ENCODE measurements at regions not wholly inside any gene's neighbourhood (a gene's known extent, or its start where the extent isn't known, plus 50 kb on each side); places are given as distances from the start of the nearest gene placed in this dataset.

DNA sequence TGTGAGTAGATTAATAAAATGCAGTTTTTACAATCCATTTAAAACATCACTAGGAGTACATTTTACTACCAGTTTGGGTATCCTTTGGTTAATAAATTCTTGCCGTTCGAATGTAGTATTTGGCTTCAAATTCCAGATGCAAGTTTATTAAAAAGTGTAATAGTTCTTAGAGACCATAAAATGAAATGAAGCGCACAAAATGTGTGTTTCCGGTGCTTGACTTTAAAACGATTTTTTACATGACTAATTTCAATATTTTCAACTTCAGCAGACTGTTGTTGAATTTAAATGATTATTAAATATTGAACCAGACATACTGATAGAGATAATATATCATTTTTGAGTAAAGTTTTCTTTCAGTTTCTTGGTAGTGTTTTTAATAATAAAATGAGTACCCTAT is 138.4 kb upstream of the NAALADL2 start:
- no peaks in the 10 kb centered on the region for H3K36me3 Mint-ChIP-seq
- no peak overlapping the region for H3K27ac Mint-ChIP-seq
- no peak overlapping the region for H3K4me3 Mint-ChIP-seq
- H3K9me3 Mint-ChIP-seq: no peaks in the 10 kb centered on the region
- TF ChIP-seq, protein P1, sequence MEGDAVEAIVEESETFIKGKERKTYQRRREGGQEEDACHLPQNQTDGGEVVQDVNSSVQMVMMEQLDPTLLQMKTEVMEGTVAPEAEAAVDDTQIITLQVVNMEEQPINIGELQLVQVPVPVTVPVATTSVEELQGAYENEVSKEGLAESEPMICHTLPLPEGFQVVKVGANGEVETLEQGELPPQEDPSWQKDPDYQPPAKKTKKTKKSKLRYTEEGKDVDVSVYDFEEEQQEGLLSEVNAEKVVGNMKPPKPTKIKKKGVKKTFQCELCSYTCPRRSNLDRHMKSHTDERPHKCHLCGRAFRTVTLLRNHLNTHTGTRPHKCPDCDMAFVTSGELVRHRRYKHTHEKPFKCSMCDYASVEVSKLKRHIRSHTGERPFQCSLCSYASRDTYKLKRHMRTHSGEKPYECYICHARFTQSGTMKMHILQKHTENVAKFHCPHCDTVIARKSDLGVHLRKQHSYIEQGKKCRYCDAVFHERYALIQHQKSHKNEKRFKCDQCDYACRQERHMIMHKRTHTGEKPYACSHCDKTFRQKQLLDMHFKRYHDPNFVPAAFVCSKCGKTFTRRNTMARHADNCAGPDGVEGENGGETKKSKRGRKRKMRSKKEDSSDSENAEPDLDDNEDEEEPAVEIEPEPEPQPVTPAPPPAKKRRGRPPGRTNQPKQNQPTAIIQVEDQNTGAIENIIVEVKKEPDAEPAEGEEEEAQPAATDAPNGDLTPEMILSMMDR (conservative IDR thresholded peaks at IDR 0.05): no peak
- no peaks in the 10 kb centered on the region for H3K27me3 Mint-ChIP-seq
- DNase-seq (ENCODE audit: extremely low spot score, unreplicated experiment): no peak
- no peaks in the 10 kb centered on the region for H3K4me1 Mint-ChIP-seq (ENCODE audit: unreplicated experiment)

DNA sequence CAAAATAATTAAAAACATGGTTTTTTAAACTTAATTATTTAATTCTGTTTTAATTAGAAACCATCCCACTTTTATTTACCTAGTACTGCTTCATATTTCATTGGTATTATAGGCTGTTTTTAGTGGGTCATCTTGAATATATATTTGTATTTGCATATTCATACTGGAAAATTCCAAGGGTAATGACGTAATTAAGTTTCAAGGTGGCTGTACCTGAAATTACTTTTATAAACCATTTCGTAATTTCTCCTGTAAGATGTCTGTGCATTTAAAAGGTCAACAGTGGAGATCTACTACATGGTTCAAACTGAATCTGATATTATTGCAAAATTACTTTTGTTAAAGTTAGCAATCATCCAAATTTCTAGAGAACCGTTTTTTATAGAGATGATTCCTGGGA is 133.8 kb upstream of the NAALADL2 start:
- Mint-ChIP-seq H3K4me1 (ENCODE audit: unreplicated experiment) (no peaks in the 10 kb centered on the region), H3K36me3 (no peaks in the 10 kb centered on the region), H3K27ac (no peak overlapping the region), H3K9me3 (peaks cover 3% of the 10 kb centered on the region), H3K4me3 (no peak overlapping the region), H3K27me3 (no peaks in the 10 kb centered on the region)
- TF ChIP-seq, protein P1 (conservative IDR thresholded peaks at IDR 0.05): no peak
- no peak for DNase-seq (ENCODE audit: extremely low spot score, unreplicated experiment)

- no peaks in the 10 kb centered on the region for H3K9me3 Mint-ChIP-seq
- DNase-seq (ENCODE audit: extremely low spot score, unreplicated experiment): no peak
- TF ChIP-seq, protein P1 (conservative IDR thresholded peaks at IDR 0.05): no peak
Measured at GRCh38 chr3:174737966-174738365, 121.2 kb upstream of the NAALADL2 start.

GRCh38 chr3:174749143-174749542 is 110.0 kb upstream of the NAALADL2 start:
- H3K4me3 Mint-ChIP-seq: no peak overlapping the region
- H3K27ac Mint-ChIP-seq: no peak overlapping the region
- no peak for DNase-seq (ENCODE audit: extremely low spot score, unreplicated experiment)
- TF ChIP-seq, protein P1 (conservative IDR thresholded peaks at IDR 0.05): no peak
- no peaks in the 10 kb centered on the region for H3K36me3 Mint-ChIP-seq
- H3K4me1 Mint-ChIP-seq (ENCODE audit: unreplicated experiment): no peaks in the 10 kb centered on the region
- H3K9me3 Mint-ChIP-seq: no peaks in the 10 kb centered on the region
- H3K27me3 Mint-ChIP-seq: no peaks in the 10 kb centered on the region

More at GRCh38 chr3:174737966-174738365, 121.2 kb upstream of the NAALADL2 start:
- no peak overlapping the region for H3K4me3 Mint-ChIP-seq
- H3K27me3 Mint-ChIP-seq: no peaks in the 10 kb centered on the region
- no peak overlapping the region for H3K27ac Mint-ChIP-seq
- no peaks in the 10 kb centered on the region for H3K36me3 Mint-ChIP-seq
- H3K4me1 Mint-ChIP-seq (ENCODE audit: unreplicated experiment): no peaks in the 10 kb centered on the region

GRCh38 chr3:174755833-174756829 is 103.0 kb upstream of the NAALADL2 start:
- no peaks in the 10 kb centered on the region for H3K36me3 Mint-ChIP-seq

More at GRCh38 chr3:174755833-174756829, 103.0 kb upstream of the NAALADL2 start:
- DNase-seq (ENCODE audit: extremely low spot score, unreplicated experiment): no peak
- TF ChIP-seq, protein P1 (conservative IDR thresholded peaks at IDR 0.05): no peak
- H3K4me1 Mint-ChIP-seq (ENCODE audit: unreplicated experiment): no peaks in the 10 kb centered on the region
- peaks cover 4% of the 10 kb centered on the region for H3K9me3 Mint-ChIP-seq
- H3K4me3 Mint-ChIP-seq: no peak overlapping the region
- H3K27ac Mint-ChIP-seq: no peak overlapping the region
- H3K27me3 Mint-ChIP-seq: no peaks in the 10 kb centered on the region
